Gastrocnemius medialis (tissue), 4 donors: ENCODE measurements at regions not wholly inside any gene's neighbourhood (a gene's known extent, or its start where the extent isn't known, plus 50 kb on each side); places are given as distances from the start of the nearest gene placed in this dataset.

Source experiments
- CTCF ChIP-seq, 5 experiments: fragments of 450-650 bp in 3 of 5; fragments of 200-600 bp in 2 of 5; sonication (generic) in 2 of 5; IDR thresholded peaks in 4 of 5; conservative IDR thresholded peaks in 1 of 5; 1 replicate in 4 of 5; 2 replicates in 1 of 5; pipeline ENCODE4 v1.5.1; 2016 to 2019; ENCODE audit warnings: antibody characterized with exemption in 5 of 5, mild to moderate bottlenecking in 3 of 5, moderate library complexity in 3 of 5
- POLR2A ChIP-seq, 2 donors: fragments of 450-650 bp; IDR thresholded peaks; one replicate each; pipeline ENCODE4 v1.6.1; 2017; ENCODE audit warnings: antibody characterized with exemption in 2 of 2, mild to moderate bottlenecking in 2 of 2, moderate library complexity in 2 of 2

GRCh38 chr3:5290915-5291314 lies 103.4 kb downstream of the EDEM1 start:
- TF ChIP-seq CTCF (IDR thresholded peaks at IDR 0.05 in 4 of 5, conservative IDR thresholded peaks at IDR 0.05 in 1 of 5) (no peak), POLR2A (IDR thresholded peaks at IDR 0.05) (no peak)
